Type B pancreatic cell (in vitro differentiated cells): ENCODE measurements at regions not wholly inside any gene's neighbourhood (a gene's known extent, or its start where the extent isn't known, plus 50 kb on each side); places are given as distances from the start of the nearest gene placed in this dataset.

ENCODE experiments used
- DNase-seq: peaks from one replicate; pipeline ENCODE4 v3.0.0; 2021; ENCODE audit warnings: mixed read lengths; ENCODE audit not compliant: unreplicated experiment; ENCODE audit errors: extremely low spot score
- H3K27ac Mint-ChIP-seq: 2 replicates; pipeline ENCODE4 v1.8.0; 2021; ENCODE audit warnings: mild to moderate bottlenecking, mixed read lengths
- H3K27me3 Mint-ChIP-seq: 2 replicates; pipeline ENCODE4 v1.8.0; 2021; ENCODE audit warnings: mixed read lengths
- H3K36me3 Mint-ChIP-seq: 2 replicates; pipeline ENCODE4 v1.8.0; 2021; ENCODE audit warnings: mixed read lengths
- H3K4me1 Mint-ChIP-seq: one replicate; pipeline ENCODE4 v1.8.0; 2021; ENCODE audit warnings: mixed read lengths; ENCODE audit not compliant: unreplicated experiment
- H3K4me3 Mint-ChIP-seq: 2 replicates; pipeline ENCODE4 v1.8.0; 2021; ENCODE audit warnings: mild to moderate bottlenecking, mixed read lengths
- H3K9me3 Mint-ChIP-seq: 2 replicates; pipeline ENCODE4 v1.8.0; 2021; ENCODE audit warnings: mixed read lengths
- CTCF ChIP-seq: fragments of 200-600 bp; sonication (generic); conservative IDR thresholded peaks from 2 replicates; pipeline ENCODE4 v1.5.0; 2021; ENCODE audit warnings: antibody characterized with exemption, mild to moderate bottlenecking

GRCh38 chr7:112897839-112898431, 107.7 kb upstream of the TMEM168 start:
- no peak overlapping the region for H3K4me3 Mint-ChIP-seq
- H3K36me3 Mint-ChIP-seq = peaks cover 44% of the 10 kb centered on the region
- no peaks in the 10 kb centered on the region for H3K4me1 Mint-ChIP-seq
- H3K27me3 Mint-ChIP-seq = no peaks in the 10 kb centered on the region
- no peak overlapping the region for H3K27ac Mint-ChIP-seq
- no peak for TF ChIP-seq CTCF
- DNase-seq = no peak
- H3K9me3 Mint-ChIP-seq = peaks cover 5% of the 10 kb centered on the region

- no peak overlapping the region for H3K4me3 Mint-ChIP-seq
- peaks cover 5% of the 10 kb centered on the region for H3K9me3 Mint-ChIP-seq
- no peaks in the 10 kb centered on the region for H3K27me3 Mint-ChIP-seq
- no peaks in the 10 kb centered on the region for H3K4me1 Mint-ChIP-seq
- peaks cover 41% of the 10 kb centered on the region for H3K36me3 Mint-ChIP-seq
- H3K27ac Mint-ChIP-seq = no peak overlapping the region
- TF ChIP-seq CTCF = no peak
- DNase-seq = no peak
Measured at GRCh38 chr7:112896026-112896601, 105.9 kb upstream of the TMEM168 start.

- no peaks in the 10 kb centered on the region for H3K27me3 Mint-ChIP-seq
- TF ChIP-seq CTCF = no peak
- no peak for DNase-seq
Measured at GRCh38 chr7:112892263-112892662, 102.1 kb upstream of the TMEM168 start.

GRCh38 chr7:112891698-112892097, 101.5 kb upstream of the TMEM168 start:
- no peak overlapping the region for H3K27ac Mint-ChIP-seq
- H3K4me1 Mint-ChIP-seq = no peaks in the 10 kb centered on the region
- DNase-seq = no peak
- no peaks in the 10 kb centered on the region for H3K27me3 Mint-ChIP-seq
- TF ChIP-seq CTCF = no peak
- H3K9me3 Mint-ChIP-seq = no peaks in the 10 kb centered on the region
- H3K4me3 Mint-ChIP-seq = no peak overlapping the region
- peaks cover 21% of the 10 kb centered on the region for H3K36me3 Mint-ChIP-seq

More at GRCh38 chr7:112892263-112892662, 102.1 kb upstream of the TMEM168 start:
- Mint-ChIP-seq H3K9me3 (no peaks in the 10 kb centered on the region), H3K4me1 (no peaks in the 10 kb centered on the region), H3K36me3 (peaks cover 21% of the 10 kb centered on the region), H3K27ac (no peak overlapping the region), H3K4me3 (no peak overlapping the region)

- no peak for DNase-seq
- no peak overlapping the region for H3K4me3 Mint-ChIP-seq
- H3K9me3 Mint-ChIP-seq = peaks cover 6% of the 10 kb centered on the region
- TF ChIP-seq CTCF = no peak
- H3K27me3 Mint-ChIP-seq = no peaks in the 10 kb centered on the region
- no peak overlapping the region for H3K27ac Mint-ChIP-seq
- peaks cover 34% of the 10 kb centered on the region for H3K36me3 Mint-ChIP-seq
- no peaks in the 10 kb centered on the region for H3K4me1 Mint-ChIP-seq
Measured at GRCh38 chr7:112889834-112890438, 99.7 kb upstream of the TMEM168 start.
